Ishikawa (cell line): ENCODE measurements at regions not wholly inside any gene's neighbourhood (a gene's known extent, or its start where the extent isn't known, plus 50 kb on each side); places are given as distances from the start of the nearest gene placed in this dataset.

Experiments used
- CEBPB ChIP-seq: IDR thresholded peaks from 2 replicates; pipeline ENCODE4 v1.6.1; 2012
- EGR1 ChIP-seq: IDR thresholded peaks from 2 replicates; pipeline ENCODE4 v1.6.1; 2012
- EP300 ChIP-seq: IDR thresholded peaks from 2 replicates; pipeline ENCODE4 v1.6.1; 2012; ENCODE audit warnings: borderline replicate concordance
- MAX ChIP-seq: IDR thresholded peaks from 2 replicates; pipeline ENCODE4 v1.6.1; 2012
- NFIC ChIP-seq: IDR thresholded peaks from 2 replicates; pipeline ENCODE4 v1.6.1; 2012
- REST ChIP-seq: IDR thresholded peaks from 2 replicates; pipeline ENCODE4 v1.6.1; 2012; ENCODE audit warnings: low read depth, mild to moderate bottlenecking
- TAF1 ChIP-seq: IDR thresholded peaks from 2 replicates; pipeline ENCODE4 v1.6.1; 2012; ENCODE audit warnings: low read depth, mild to moderate bottlenecking
- TEAD4 ChIP-seq: IDR thresholded peaks from 2 replicates; pipeline ENCODE4 v1.6.1; 2012
- USF1 ChIP-seq: IDR thresholded peaks from 2 replicates; pipeline ENCODE4 v1.6.1; 2012

GRCh38 chr6:77010931-77011542 is 452.3 kb downstream of the HTR1B start:
- no peak for TF ChIP-seq TAF1
- no peak for TF ChIP-seq NFIC
- no peak for TF ChIP-seq TEAD4
- TF ChIP-seq EP300, result no peak
- TF ChIP-seq EGR1, result no peak
- TF ChIP-seq CEBPB, result no peak
- no peak for TF ChIP-seq MAX
- TF ChIP-seq REST, result no peak
- TF ChIP-seq USF1, result no peak
